PC-9 (cell line): ENCODE measurements at regions not wholly inside any gene's neighbourhood (a gene's known extent, or its start where the extent isn't known, plus 50 kb on each side); places are given as distances from the start of the nearest gene placed in this dataset.

Source experiments
- CTCF ChIP-seq: fragments of 200-600 bp; sonication (generic); conservative IDR thresholded peaks from 2 replicates; pipeline ENCODE4 v1.6.1; 2017; ENCODE audit warnings: mixed run types, antibody characterized with exemption, mild to moderate bottlenecking, moderate library complexity
- EZH2 ChIP-seq: fragments of 200-600 bp; sonication (generic); IDR thresholded peaks from 2 replicates; pipeline ENCODE4 v1.8.0; 2017; ENCODE audit warnings: antibody characterized with exemption, low read depth

- TF ChIP-seq CTCF (no peak), EZH2 (no peak)
Measured at GRCh38 chr12:43060742-43061141, 471.2 kb upstream of the PRICKLE1 start.
